MG63 (cell line): ENCODE measurements at regions not wholly inside any gene's neighbourhood (a gene's known extent, or its start where the extent isn't known, plus 50 kb on each side); places are given as distances from the start of the nearest gene placed in this dataset.
A peak's percentile ranks its signal among the peaks of the same experiment; 100 is the strongest.
"Not testable (repeated sequence)": the region's sequence is repeated elsewhere in the genome, so short reads cannot be mapped to it uniquely, and the experiment has no call there.

Experiments
- DNase-seq: peaks from one replicate; pipeline ENCODE4 v3.0.0-alpha.2; 2020
- H3K27me3 ChIP-seq: fragments of 250-450 bp; sonication (Bioruptor Pico); 2 replicates; pipeline ENCODE4 v1.5.1; 2020; ENCODE audit warnings: mild to moderate bottlenecking, moderate library complexity
- H3K36me3 ChIP-seq: fragments of 250-450 bp; sonication (Bioruptor Pico); 2 replicates; pipeline ENCODE4 v1.5.1; 2020; ENCODE audit warnings: mild to moderate bottlenecking, moderate library complexity
- H3K4me3 ChIP-seq: fragments of 250-450 bp; sonication (Bioruptor Pico); 2 replicates; pipeline ENCODE4 v1.5.1; 2020; ENCODE audit warnings: mild to moderate bottlenecking, moderate library complexity
- H3K9me3 ChIP-seq: fragments of 250-450 bp; sonication (Bioruptor Pico); 2 replicates; pipeline ENCODE4 v1.5.1; 2020; ENCODE audit warnings: mild to moderate bottlenecking, moderate library complexity

GRCh38 chr2:2796207-2796606, 465.1 kb upstream of the MYT1L start:
- Histone ChIP-seq H3K9me3 (no peaks in the 10 kb centered on the region), H3K4me3 (no peak overlapping the region), H3K27me3 (no peaks in the 10 kb centered on the region), H3K36me3 (no peaks in the 10 kb centered on the region)
- no peak for DNase-seq

- Histone ChIP-seq H3K27me3 (no peaks in the 10 kb centered on the region), H3K4me3 (no peak overlapping the region), H3K36me3 (no peaks in the 10 kb centered on the region), H3K9me3 (no peaks in the 10 kb centered on the region)
- no peak for DNase-seq
Observed at GRCh38 chr2:2795438-2796091, 464.5 kb upstream of the MYT1L start.

GRCh38 chr2:2793925-2794560, 463.0 kb upstream of the MYT1L start:
- Histone ChIP-seq H3K4me3 (no peak overlapping the region), H3K9me3 (no peaks in the 10 kb centered on the region), H3K36me3 (no peaks in the 10 kb centered on the region), H3K27me3 (no peaks in the 10 kb centered on the region)
- no peak for DNase-seq

- DNase-seq = no peak
- Histone ChIP-seq H3K9me3 (no peaks in the 10 kb centered on the region), H3K4me3 (no peak overlapping the region), H3K27me3 (no peaks in the 10 kb centered on the region), H3K36me3 (no peaks in the 10 kb centered on the region)
Observed at GRCh38 chr2:2793514-2793913, 462.4 kb upstream of the MYT1L start.

DNA sequence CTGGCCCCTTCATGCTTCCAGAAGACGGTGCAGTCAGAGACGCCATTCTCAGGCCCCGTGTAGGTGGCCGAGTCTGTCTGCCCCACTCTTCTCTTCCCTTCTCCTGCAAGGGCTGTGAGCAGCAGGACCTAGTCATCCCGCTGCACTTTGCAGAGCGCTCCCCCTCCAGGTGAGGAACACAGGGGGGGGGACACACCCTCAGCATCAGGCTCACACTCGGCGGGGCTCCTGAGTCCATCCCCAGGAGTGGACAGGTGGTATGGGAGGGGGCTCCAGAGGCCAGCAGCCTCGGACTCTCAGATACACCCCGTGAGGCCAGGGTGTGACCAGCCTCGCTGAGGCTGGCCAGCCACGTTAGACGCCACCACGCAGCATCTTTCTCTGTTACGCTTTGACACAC, 460.5 kb upstream of the MYT1L start:
- DNase-seq = no peak
- Histone ChIP-seq H3K9me3 (no peaks in the 10 kb centered on the region), H3K27me3 (no peaks in the 10 kb centered on the region), H3K36me3 (no peaks in the 10 kb centered on the region), H3K4me3 (no peak overlapping the region)

- no peaks in the 10 kb centered on the region for H3K36me3 ChIP-seq
- no peak overlapping the region for H3K4me3 ChIP-seq
- no peak for DNase-seq
- H3K27me3 ChIP-seq = no peaks in the 10 kb centered on the region
- no peaks in the 10 kb centered on the region for H3K9me3 ChIP-seq
Observed at GRCh38 chr2:2791031-2791430, 460.0 kb upstream of the MYT1L start.

GRCh38 chr2:2788076-2788475, 457.0 kb upstream of the MYT1L start:
- Histone ChIP-seq H3K36me3 (no peaks in the 10 kb centered on the region), H3K4me3 (no peak overlapping the region), H3K27me3 (no peaks in the 10 kb centered on the region), H3K9me3 (no peaks in the 10 kb centered on the region)
- no peak for DNase-seq

- H3K27me3 ChIP-seq = no peaks in the 10 kb centered on the region
- no peaks in the 10 kb centered on the region for H3K9me3 ChIP-seq
- no peak overlapping the region for H3K4me3 ChIP-seq
- no peak for DNase-seq
- H3K36me3 ChIP-seq = no peaks in the 10 kb centered on the region
Observed at GRCh38 chr2:2787301-2787907, 456.3 kb upstream of the MYT1L start.

GRCh38 chr2:2782007-2782406, 450.9 kb upstream of the MYT1L start:
- Histone ChIP-seq H3K9me3 (no peaks in the 10 kb centered on the region), H3K27me3 (no peaks in the 10 kb centered on the region), H3K4me3 (no peak overlapping the region), H3K36me3 (no peaks in the 10 kb centered on the region)
- DNase-seq = no peak

- no peak overlapping the region for H3K4me3 ChIP-seq
- H3K36me3 ChIP-seq = no peaks in the 10 kb centered on the region
- DNase-seq = no peak
- H3K9me3 ChIP-seq = no peaks in the 10 kb centered on the region
- no peaks in the 10 kb centered on the region for H3K27me3 ChIP-seq
Observed at GRCh38 chr2:2779727-2780126, 448.7 kb upstream of the MYT1L start.

DNA sequence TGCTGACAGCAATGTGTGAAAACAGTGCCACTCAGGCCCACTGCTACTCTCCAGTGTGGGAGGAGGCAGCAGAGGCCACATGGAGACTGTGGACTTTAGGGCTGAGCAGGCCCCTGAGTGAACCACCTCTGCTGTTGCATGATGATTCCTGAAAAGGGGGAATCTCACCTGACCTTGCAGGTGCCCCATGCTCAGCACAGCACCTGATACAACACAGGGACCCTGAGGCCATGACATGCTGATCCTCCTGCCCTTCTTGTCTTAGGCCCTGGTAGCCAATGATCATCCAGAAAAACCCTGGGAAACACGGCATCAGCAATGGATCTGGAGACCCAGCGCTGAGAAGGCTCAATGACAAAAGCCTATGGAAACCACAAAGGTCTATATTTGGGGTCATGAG, 446.8 kb upstream of the MYT1L start:
- no peak for DNase-seq
- no peak overlapping the region for H3K4me3 ChIP-seq
- no peaks in the 10 kb centered on the region for H3K27me3 ChIP-seq
- H3K36me3 ChIP-seq = no peaks in the 10 kb centered on the region
- H3K9me3 ChIP-seq = no peaks in the 10 kb centered on the region

DNA sequence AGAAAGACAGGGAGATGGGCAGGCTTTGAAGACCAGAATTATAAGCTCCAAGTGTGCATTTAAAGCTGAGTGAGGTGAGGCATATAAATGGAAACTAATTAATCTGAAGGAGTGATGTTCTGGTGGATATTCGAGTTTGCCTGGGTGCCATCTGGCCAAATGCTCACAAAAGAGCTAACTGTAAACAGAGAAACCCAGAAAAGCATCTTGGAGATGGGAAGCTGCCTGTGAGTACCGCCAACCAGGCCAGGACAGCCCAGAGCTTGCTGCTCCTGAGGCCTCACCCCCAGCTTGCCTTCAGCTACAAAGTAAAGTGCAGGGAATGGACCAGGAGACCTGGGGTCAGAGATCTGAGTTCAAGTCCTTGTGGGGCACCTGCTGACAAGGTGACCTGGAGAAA, 446.1 kb upstream of the MYT1L start:
- DNase-seq = no peak
- H3K9me3 ChIP-seq = no peaks in the 10 kb centered on the region

DNA sequence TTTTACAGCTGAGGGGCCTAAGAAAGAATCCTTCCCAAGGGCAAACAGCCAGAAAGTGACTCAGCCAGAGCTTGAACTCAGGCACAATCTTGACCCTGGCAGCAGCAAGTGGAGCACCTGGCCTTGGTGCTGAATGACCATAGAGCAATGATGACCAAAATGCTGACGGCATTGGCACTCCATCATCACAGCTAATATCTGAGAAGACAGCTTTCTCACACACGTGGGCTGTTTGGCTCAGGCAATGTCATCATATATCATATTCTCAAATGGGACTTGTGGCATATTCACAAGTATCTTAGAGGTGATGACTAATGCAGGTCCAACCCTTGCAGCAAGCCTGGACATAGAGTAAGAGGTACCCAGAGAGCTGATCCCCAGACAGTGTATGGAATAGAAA, 443.9 kb upstream of the MYT1L start:
- no peaks in the 10 kb centered on the region for H3K36me3 ChIP-seq
- DNase-seq = peak; percentile 45
- H3K27me3 ChIP-seq = no peaks in the 10 kb centered on the region
- H3K4me3 ChIP-seq = no peak overlapping the region
- H3K9me3 ChIP-seq = no peaks in the 10 kb centered on the region

More for the DNA sequence above, 446.1 kb upstream of the MYT1L start:
- H3K36me3 ChIP-seq = no peaks in the 10 kb centered on the region
- no peaks in the 10 kb centered on the region for H3K27me3 ChIP-seq
- H3K4me3 ChIP-seq = no peak overlapping the region

DNA sequence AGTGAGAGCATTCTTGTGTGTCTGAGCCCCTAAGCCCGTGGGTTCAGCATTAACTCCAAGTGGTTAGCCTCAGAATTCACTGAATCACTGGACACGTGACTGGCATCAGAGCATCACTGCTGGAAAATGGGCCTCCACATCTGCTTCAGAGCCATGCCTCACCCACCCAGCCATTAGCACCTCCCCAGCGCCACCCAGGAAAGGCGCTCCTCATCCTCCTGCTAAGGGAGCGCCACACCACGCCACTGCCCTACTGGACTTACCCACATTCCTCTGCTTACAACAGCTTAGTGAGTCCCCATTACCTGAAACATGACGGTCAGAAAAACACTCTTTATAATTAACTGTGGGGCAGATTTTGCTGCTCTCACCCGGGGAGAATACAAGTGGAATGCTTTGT, 442.6 kb upstream of the MYT1L start:
- DNase-seq = no peak
- Histone ChIP-seq H3K36me3 (no peaks in the 10 kb centered on the region), H3K4me3 (no peak overlapping the region), H3K9me3 (no peaks in the 10 kb centered on the region), H3K27me3 (no peaks in the 10 kb centered on the region)

GRCh38 chr2:2773080-2773479, 442.0 kb upstream of the MYT1L start:
- H3K36me3 ChIP-seq, DNase-seq, H3K27me3 ChIP-seq, H3K9me3 ChIP-seq, H3K4me3 ChIP-seq: not testable (repeated sequence)

DNA sequence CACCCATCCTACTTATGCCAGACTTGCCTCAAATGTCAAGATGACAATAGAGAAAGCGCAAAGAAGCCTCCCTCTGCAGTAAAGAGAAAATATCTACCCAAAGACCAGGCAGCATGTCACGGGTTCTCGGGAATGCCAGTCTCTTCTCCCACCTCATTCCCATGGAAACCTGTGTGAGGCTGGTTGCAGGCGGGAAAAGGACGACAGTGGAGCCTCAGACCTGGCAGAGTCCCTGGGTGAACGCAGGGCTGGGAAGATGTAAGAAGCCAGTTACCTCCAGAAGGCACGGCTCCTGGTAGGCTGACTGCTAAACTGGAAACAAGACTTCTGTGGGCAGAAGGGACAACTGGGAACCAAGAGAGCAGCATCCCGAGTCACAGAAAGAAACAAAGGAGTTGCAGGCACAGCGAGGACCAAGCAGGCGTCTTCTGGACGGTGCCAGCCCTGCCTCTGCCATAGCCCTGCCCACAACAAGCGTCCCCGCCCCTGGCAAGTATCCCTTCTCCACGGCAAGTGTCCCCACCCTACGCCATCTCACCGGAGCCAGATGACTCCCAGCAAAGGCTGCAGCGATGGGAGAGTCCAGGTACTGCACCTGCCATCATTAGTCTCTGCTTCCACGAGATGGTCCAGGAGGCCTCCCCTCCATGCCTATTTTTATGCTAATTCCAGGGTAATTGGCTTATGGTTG, 440.8 kb upstream of the MYT1L start:
- Histone ChIP-seq H3K4me3 (no peak overlapping the region), H3K36me3 (no peaks in the 10 kb centered on the region), H3K9me3 (no peaks in the 10 kb centered on the region), H3K27me3 (no peaks in the 10 kb centered on the region)
- no peak for DNase-seq

DNA sequence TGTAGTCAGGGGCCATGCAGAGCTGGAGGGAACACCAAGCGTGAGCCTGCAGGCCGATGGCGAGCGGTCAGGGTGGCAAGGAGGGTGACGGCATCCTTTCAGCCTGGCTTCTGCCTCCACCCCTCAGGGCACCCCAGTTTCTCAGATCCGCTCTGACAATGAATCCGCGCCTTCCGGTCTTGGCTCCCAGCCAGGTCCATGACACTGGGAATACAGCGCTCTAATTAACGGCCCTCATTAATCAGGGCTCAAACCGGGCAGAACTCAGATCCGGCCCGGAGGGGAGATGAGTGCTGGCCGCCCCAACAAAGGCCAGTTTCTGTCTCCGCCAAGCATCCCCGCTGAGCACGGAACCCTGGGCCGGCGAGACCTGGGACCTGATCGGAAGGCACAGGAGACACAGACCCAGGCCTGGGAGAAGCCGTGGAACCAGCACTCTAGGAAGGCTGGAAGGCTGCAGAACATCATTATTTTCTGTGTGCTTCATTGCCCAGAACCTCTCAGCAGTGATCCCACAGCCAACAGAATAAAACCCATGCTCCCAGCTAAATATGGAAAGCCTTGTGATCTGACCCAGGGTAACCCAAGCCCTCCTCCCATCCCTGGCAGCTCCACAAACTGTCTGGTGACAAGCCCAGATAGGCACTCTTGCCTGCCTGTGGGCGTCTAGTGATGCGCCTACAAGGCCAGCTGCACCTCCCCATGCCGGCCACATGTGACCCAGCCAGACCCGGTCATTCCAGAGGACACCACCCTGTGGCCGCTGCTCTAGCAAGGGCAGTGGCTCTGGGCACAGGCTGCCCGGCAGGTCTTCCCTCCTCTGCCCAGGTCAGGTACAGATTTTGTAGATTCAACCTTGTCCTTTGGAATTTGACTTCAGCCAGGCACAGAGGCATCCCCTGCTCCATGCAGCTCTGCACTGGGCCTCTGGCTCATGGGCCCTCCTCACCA, 438.7 kb upstream of the MYT1L start:
- Histone ChIP-seq H3K9me3 (no peaks in the 10 kb centered on the region), H3K27me3 (no peaks in the 10 kb centered on the region), H3K4me3 (no peak overlapping the region), H3K36me3 (no peaks in the 10 kb centered on the region)
- peak; percentile 26 for DNase-seq
